IgD-negative memory B cell (primary cell): ENCODE measurements at regions not wholly inside any gene's neighbourhood (a gene's known extent, or its start where the extent isn't known, plus 50 kb on each side); places are given as distances from the start of the nearest gene placed in this dataset.
A peak's percentile ranks its signal among the peaks of the same experiment; 100 is the strongest.

Experiments
- H3K27ac Mint-ChIP-seq, 3 donors: one replicate each; pipeline ENCODE4 v1.8.0; 2020 to 2022; ENCODE audit warnings: mild to moderate bottlenecking in 3 of 3, mixed read lengths in 3 of 3, moderate library complexity in 1 of 3
- H3K27me3 Mint-ChIP-seq: one replicate; pipeline ENCODE4 v1.8.0; 2021; ENCODE audit warnings: mixed read lengths
- H3K36me3 Mint-ChIP-seq: one replicate; pipeline ENCODE4 v1.8.0; 2020; ENCODE audit warnings: mild to moderate bottlenecking, mixed read lengths
- H3K4me1 Mint-ChIP-seq, 3 donors: one replicate each; pipeline ENCODE4 v1.8.0; 2020 to 2022; ENCODE audit warnings: mixed read lengths in 3 of 3, mild to moderate bottlenecking in 1 of 3
- H3K4me3 Mint-ChIP-seq, 4 donors: one replicate each; pipeline ENCODE4 v1.8.0; 2020 to 2022; ENCODE audit warnings: mild to moderate bottlenecking in 4 of 4, mixed read lengths in 4 of 4, moderate library complexity in 3 of 4
- H3K9me3 Mint-ChIP-seq, 3 donors: one replicate each; pipeline ENCODE4 v1.8.0; 2020 to 2021; ENCODE audit warnings: mixed read lengths in 3 of 3, mild to moderate bottlenecking in 1 of 3

- H3K4me1 Mint-ChIP-seq, result peaks cover 0 to 6% (median 0%) of the 10 kb centered on the region in 3 donors
- H3K27ac Mint-ChIP-seq, result peak overlapping the region in 2 of 3 donors; percentile 9 to 71
- H3K4me3 Mint-ChIP-seq, result peak overlapping the region in 2 of 4 donors; percentile 48 to 88
- H3K27me3 Mint-ChIP-seq, result peaks cover 22% of the 10 kb centered on the region
- no peaks in the 10 kb centered on the region for H3K9me3 Mint-ChIP-seq
- H3K36me3 Mint-ChIP-seq, result no peaks in the 10 kb centered on the region
These were observed 58.5 kb upstream of the TMPO start for GRCh38 chr12:98456576-98457573.

- Mint-ChIP-seq H3K36me3 (no peaks in the 10 kb centered on the region), H3K4me3 (no peak overlapping the region), H3K9me3 (peaks cover 0 to 3% (median 0%) of the 10 kb centered on the region in 3 donors), H3K27ac (no peak overlapping the region), H3K4me1 (no peaks in the 10 kb centered on the region), H3K27me3 (peaks cover 3% of the 10 kb centered on the region)
These were observed 51.2 kb upstream of the TMPO start for GRCh38 chr12:98464190-98464589.

GRCh38 chr12:98465505-98465904, 49.9 kb upstream of the TMPO start:
- H3K4me1 Mint-ChIP-seq, result no peaks in the 10 kb centered on the region
- no peak overlapping the region for H3K27ac Mint-ChIP-seq
- peaks cover 0 to 3% (median 0%) of the 10 kb centered on the region in 3 donors for H3K9me3 Mint-ChIP-seq
- H3K4me3 Mint-ChIP-seq, result no peak overlapping the region
- no peaks in the 10 kb centered on the region for H3K36me3 Mint-ChIP-seq
- peaks cover 3% of the 10 kb centered on the region for H3K27me3 Mint-ChIP-seq
